AG10803 (cell line): ENCODE measurements at regions not wholly inside any gene's neighbourhood (a gene's known extent, or its start where the extent isn't known, plus 50 kb on each side); places are given as distances from the start of the nearest gene placed in this dataset.
"Not testable (repeated sequence)": the region's sequence is repeated elsewhere in the genome, so short reads cannot be mapped to it uniquely, and the experiment has no call there.

Experiments
- DNase-seq: peaks from one replicate; pipeline ENCODE4 v3.0.0; 2010; ENCODE audit warnings: low read depth
- H3K4me3 ChIP-seq: 2 replicates; pipeline ENCODE4 v1.5.1; 2011; ENCODE audit warnings: mild to moderate bottlenecking, low read length, control low read depth
- TF ChIP-seq, protein P1 (sequence below): conservative IDR thresholded peaks from 2 replicates; pipeline ENCODE4 v1.5.1; 2011; ENCODE audit warnings: mild to moderate bottlenecking, low read length, control low read depth, inconsistent platforms

GRCh38 chr17:20896153-20896649 lies 146.6 kb downstream of the USP22 start:
- peak; percentile 6 for DNase-seq
- TF ChIP-seq, protein P1, sequence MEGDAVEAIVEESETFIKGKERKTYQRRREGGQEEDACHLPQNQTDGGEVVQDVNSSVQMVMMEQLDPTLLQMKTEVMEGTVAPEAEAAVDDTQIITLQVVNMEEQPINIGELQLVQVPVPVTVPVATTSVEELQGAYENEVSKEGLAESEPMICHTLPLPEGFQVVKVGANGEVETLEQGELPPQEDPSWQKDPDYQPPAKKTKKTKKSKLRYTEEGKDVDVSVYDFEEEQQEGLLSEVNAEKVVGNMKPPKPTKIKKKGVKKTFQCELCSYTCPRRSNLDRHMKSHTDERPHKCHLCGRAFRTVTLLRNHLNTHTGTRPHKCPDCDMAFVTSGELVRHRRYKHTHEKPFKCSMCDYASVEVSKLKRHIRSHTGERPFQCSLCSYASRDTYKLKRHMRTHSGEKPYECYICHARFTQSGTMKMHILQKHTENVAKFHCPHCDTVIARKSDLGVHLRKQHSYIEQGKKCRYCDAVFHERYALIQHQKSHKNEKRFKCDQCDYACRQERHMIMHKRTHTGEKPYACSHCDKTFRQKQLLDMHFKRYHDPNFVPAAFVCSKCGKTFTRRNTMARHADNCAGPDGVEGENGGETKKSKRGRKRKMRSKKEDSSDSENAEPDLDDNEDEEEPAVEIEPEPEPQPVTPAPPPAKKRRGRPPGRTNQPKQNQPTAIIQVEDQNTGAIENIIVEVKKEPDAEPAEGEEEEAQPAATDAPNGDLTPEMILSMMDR, result 0 out of 2 replicates have a peak, but pooled peaks have one; percentile 4
- no peak overlapping the region for H3K4me3 ChIP-seq

DNA sequence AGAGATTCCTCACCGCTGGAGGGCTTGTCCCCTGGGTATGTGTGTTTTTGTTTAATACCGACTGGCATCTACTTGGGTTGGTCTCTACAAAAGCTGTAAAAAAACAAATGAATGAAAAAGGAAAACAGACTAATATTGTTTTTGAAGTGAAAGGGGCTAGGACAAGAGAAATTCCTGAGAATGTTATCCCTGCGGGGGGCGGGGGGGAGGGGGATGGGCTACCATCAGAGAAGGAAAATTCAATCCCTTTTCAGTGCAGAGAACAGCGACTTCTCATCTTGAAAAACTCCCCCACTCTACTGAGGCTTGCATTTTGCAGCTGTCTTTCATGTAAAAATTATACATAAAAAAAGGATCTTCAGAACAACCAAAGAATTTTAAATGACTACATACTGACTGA lies 144.1 kb downstream of the USP22 start:
- DNase-seq, H3K4me3 ChIP-seq: not testable (repeated sequence)

GRCh38 chr17:20902496-20902895 lies 140.3 kb downstream of the USP22 start:
- not testable (repeated sequence) for DNase-seq, H3K4me3 ChIP-seq

GRCh38 chr17:20903549-20903948 lies 139.3 kb downstream of the USP22 start:
- not testable (repeated sequence) for H3K4me3 ChIP-seq, DNase-seq

- DNase-seq, result peak; percentile 76
- TF ChIP-seq, protein P1, result peak; percentile 66
- peak overlapping the region; percentile 70 for H3K4me3 ChIP-seq
Observed at GRCh38 chr17:20908313-20909267, 134.2 kb downstream of the USP22 start.

GRCh38 chr17:20914658-20915057 lies 128.2 kb downstream of the USP22 start:
- no peak overlapping the region for H3K4me3 ChIP-seq
- no peak for DNase-seq
- TF ChIP-seq, protein P1, result no peak

- H3K4me3 ChIP-seq, result peak overlapping the region; percentile 2
- TF ChIP-seq, protein P1, result no peak
- DNase-seq, result no peak
Observed at GRCh38 chr17:20916383-20916782, 126.4 kb downstream of the USP22 start.

GRCh38 chr17:20917610-20918306 lies 125.1 kb downstream of the USP22 start:
- not testable (repeated sequence) for DNase-seq, H3K4me3 ChIP-seq
